Fibroblast of lung (primary cell): ENCODE measurements at regions not wholly inside any gene's neighbourhood (a gene's known extent, or its start where the extent isn't known, plus 50 kb on each side); places are given as distances from the start of the nearest gene placed in this dataset.

Experiments
- DNase-seq, 2 donors: peaks; one replicate each; pipeline versions ENCODE4 v3.0.0 to v3.0.0-alpha.2; 2010; ENCODE audit warnings: low read depth in 2 of 2
- H2AFZ ChIP-seq: 2 replicates; pipeline ENCODE4 v1.5.1; 2012; ENCODE audit warnings: low read length, control low read depth, inconsistent platforms
- H3K27ac ChIP-seq: 2 replicates; pipeline ENCODE4 v1.5.1; 2011; ENCODE audit warnings: low read length, control low read depth; ENCODE audit not compliant: insufficient read depth
- H3K27me3 ChIP-seq: 2 replicates; pipeline ENCODE4 v1.5.1; 2011; ENCODE audit warnings: mild to moderate bottlenecking, low read length; ENCODE audit not compliant: control insufficient read depth, insufficient read depth
- H3K36me3 ChIP-seq: 2 replicates; pipeline ENCODE4 v1.5.1; 2011; ENCODE audit warnings: low read length; ENCODE audit not compliant: control insufficient read depth, insufficient read depth
- H3K4me1 ChIP-seq: 2 replicates; pipeline ENCODE4 v1.5.1; 2011; ENCODE audit warnings: low read length; ENCODE audit not compliant: control insufficient read depth, insufficient read depth; ENCODE audit errors: extremely low read depth
- H3K4me2 ChIP-seq: 2 replicates; pipeline ENCODE4 v1.5.1; 2011; ENCODE audit warnings: low read length, control low read depth; ENCODE audit not compliant: insufficient read depth; ENCODE audit errors: extremely low read depth
- H3K4me3 ChIP-seq, 4 experiments: fragments of 200-600 bp in 1 of 4; sonication (generic) in 1 of 4; replicated peaks in 1 of 4; 2 replicates each; pipeline ENCODE4 v1.5.1; 2011 to 2016; ENCODE audit warnings: low read length in 4 of 4, low read depth in 3 of 4, mild to moderate bottlenecking in 3 of 4, control low read depth in 2 of 4, inconsistent platforms in 1 of 4, mixed read lengths in 1 of 4; ENCODE audit not compliant: insufficient read depth in 1 of 4; ENCODE audit errors: control extremely low read depth in 1 of 4
- H3K79me2 ChIP-seq: 2 replicates; pipeline ENCODE4 v1.5.1; 2012; ENCODE audit warnings: mild to moderate bottlenecking, low read length, inconsistent platforms; ENCODE audit not compliant: control insufficient read depth, insufficient read depth
- H3K9ac ChIP-seq: 2 replicates; pipeline ENCODE4 v1.5.1; 2011; ENCODE audit warnings: mild to moderate bottlenecking, low read length, control low read depth; ENCODE audit not compliant: insufficient read depth
- H3K9me3 ChIP-seq: 2 replicates; pipeline ENCODE4 v1.5.1; 2012; ENCODE audit warnings: low read depth, low read length; ENCODE audit not compliant: control insufficient read depth, insufficient read depth
- H4K20me1 ChIP-seq: 2 replicates; pipeline ENCODE4 v1.5.1; 2011; ENCODE audit warnings: low read length; ENCODE audit not compliant: control insufficient read depth, insufficient read depth; ENCODE audit errors: extremely low read depth
- EZH2 ChIP-seq: IDR thresholded peaks from 2 replicates; pipeline ENCODE4 v1.5.1; 2012; ENCODE audit warnings: low read length, control low read depth, mild to moderate bottlenecking; ENCODE audit errors: missing control alignments
- TF ChIP-seq, protein P1 (sequence below), 2 donors: IDR thresholded peaks in 1 of 2; conservative IDR thresholded peaks in 1 of 2; 1 replicate in 1 of 2; 2 replicates in 1 of 2; pipeline ENCODE4 v1.5.1; 2011 to 2012; ENCODE audit warnings: low read length in 2 of 2, control low read depth in 1 of 2, inconsistent platforms in 1 of 2, low read depth in 1 of 2, mild to moderate bottlenecking in 1 of 2

GRCh38 chr20:40333591-40333990, 355.4 kb downstream of the MAFB start:
- Histone ChIP-seq H3K36me3 (no peaks in the 10 kb centered on the region), H3K4me3 (no peak overlapping the region), H2AFZ (no peak overlapping the region), H3K4me1 (no peaks in the 10 kb centered on the region), H3K79me2 (no peaks in the 10 kb centered on the region), H3K9me3 (no peaks in the 10 kb centered on the region), H3K9ac (no peak overlapping the region), H4K20me1 (no peaks in the 10 kb centered on the region), H3K27me3 (no peaks in the 10 kb centered on the region), H3K4me2 (no peak overlapping the region), H3K27ac (no peak overlapping the region)
- no peak for DNase-seq
- TF ChIP-seq, protein P1, sequence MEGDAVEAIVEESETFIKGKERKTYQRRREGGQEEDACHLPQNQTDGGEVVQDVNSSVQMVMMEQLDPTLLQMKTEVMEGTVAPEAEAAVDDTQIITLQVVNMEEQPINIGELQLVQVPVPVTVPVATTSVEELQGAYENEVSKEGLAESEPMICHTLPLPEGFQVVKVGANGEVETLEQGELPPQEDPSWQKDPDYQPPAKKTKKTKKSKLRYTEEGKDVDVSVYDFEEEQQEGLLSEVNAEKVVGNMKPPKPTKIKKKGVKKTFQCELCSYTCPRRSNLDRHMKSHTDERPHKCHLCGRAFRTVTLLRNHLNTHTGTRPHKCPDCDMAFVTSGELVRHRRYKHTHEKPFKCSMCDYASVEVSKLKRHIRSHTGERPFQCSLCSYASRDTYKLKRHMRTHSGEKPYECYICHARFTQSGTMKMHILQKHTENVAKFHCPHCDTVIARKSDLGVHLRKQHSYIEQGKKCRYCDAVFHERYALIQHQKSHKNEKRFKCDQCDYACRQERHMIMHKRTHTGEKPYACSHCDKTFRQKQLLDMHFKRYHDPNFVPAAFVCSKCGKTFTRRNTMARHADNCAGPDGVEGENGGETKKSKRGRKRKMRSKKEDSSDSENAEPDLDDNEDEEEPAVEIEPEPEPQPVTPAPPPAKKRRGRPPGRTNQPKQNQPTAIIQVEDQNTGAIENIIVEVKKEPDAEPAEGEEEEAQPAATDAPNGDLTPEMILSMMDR (conservative IDR thresholded peaks at IDR 0.05 in 1 of 2, IDR thresholded peaks at IDR 0.05 in 1 of 2; ENCODE audit: low read depth in 1 of 2, low read length in 2 of 2) = no peak
- TF ChIP-seq EZH2 = no peak

- TF ChIP-seq, protein P1 (conservative IDR thresholded peaks at IDR 0.05 in 1 of 2, IDR thresholded peaks at IDR 0.05 in 1 of 2; ENCODE audit: low read depth in 1 of 2, low read length in 2 of 2) = no peak
- no peak for TF ChIP-seq EZH2
- H3K9me3 ChIP-seq = no peaks in the 10 kb centered on the region
- DNase-seq = no peak
- no peaks in the 10 kb centered on the region for H3K4me1 ChIP-seq
- H3K36me3 ChIP-seq = no peaks in the 10 kb centered on the region
- H3K79me2 ChIP-seq = no peaks in the 10 kb centered on the region
- no peak overlapping the region for H3K9ac ChIP-seq
- H3K27me3 ChIP-seq = no peaks in the 10 kb centered on the region
- no peak overlapping the region for H3K4me3 ChIP-seq
- H4K20me1 ChIP-seq = no peaks in the 10 kb centered on the region
- H3K4me2 ChIP-seq = no peak overlapping the region
- no peak overlapping the region for H2AFZ ChIP-seq
- H3K27ac ChIP-seq = no peak overlapping the region
Observed at GRCh38 chr20:40331807-40332560, 357.1 kb downstream of the MAFB start.

GRCh38 chr20:40331249-40331648, 357.8 kb downstream of the MAFB start:
- H3K9ac ChIP-seq = no peak overlapping the region
- no peaks in the 10 kb centered on the region for H3K9me3 ChIP-seq
- H3K27me3 ChIP-seq = no peaks in the 10 kb centered on the region
- H4K20me1 ChIP-seq = no peaks in the 10 kb centered on the region
- no peak overlapping the region for H2AFZ ChIP-seq
- H3K4me2 ChIP-seq = no peak overlapping the region
- H3K4me1 ChIP-seq = no peaks in the 10 kb centered on the region
- no peak overlapping the region for H3K27ac ChIP-seq
- H3K36me3 ChIP-seq = no peaks in the 10 kb centered on the region
- TF ChIP-seq, protein P1 (conservative IDR thresholded peaks at IDR 0.05 in 1 of 2, IDR thresholded peaks at IDR 0.05 in 1 of 2; ENCODE audit: low read depth in 1 of 2, low read length in 2 of 2) = no peak
- TF ChIP-seq EZH2 = no peak
- H3K79me2 ChIP-seq = no peaks in the 10 kb centered on the region
- DNase-seq = no peak
- H3K4me3 ChIP-seq = no peak overlapping the region
